Retinal pigment epithelial cell (primary cell): ENCODE measurements at regions not wholly inside any gene's neighbourhood (a gene's known extent, or its start where the extent isn't known, plus 50 kb on each side); places are given as distances from the start of the nearest gene placed in this dataset.

Experiments used
- DNase-seq: peaks from one replicate; pipeline ENCODE4 v3.0.0-alpha.2; 2010; ENCODE audit warnings: low read depth
- H3K4me3 ChIP-seq: 2 replicates; pipeline ENCODE4 v1.5.1; 2011; ENCODE audit warnings: mild to moderate bottlenecking, low read length, control low read depth, moderate library complexity
- CTCF ChIP-seq: conservative IDR thresholded peaks from 2 replicates; pipeline ENCODE4 v1.5.1; 2011; ENCODE audit warnings: low read depth, low read length, control low read depth, inconsistent platforms

GRCh38 chr22:49103314-49104059, 724.2 kb downstream of the BRD1 start:
- TF ChIP-seq CTCF: no peak
- H3K4me3 ChIP-seq: no peak overlapping the region
- no peak for DNase-seq

- no peak for TF ChIP-seq CTCF
These were observed 725.3 kb downstream of the BRD1 start for GRCh38 chr22:49102367-49102766.

GRCh38 chr22:49101873-49102272, 725.8 kb downstream of the BRD1 start:
- no peak for TF ChIP-seq CTCF
- no peak for DNase-seq
- no peak overlapping the region for H3K4me3 ChIP-seq

More at GRCh38 chr22:49102367-49102766, 725.3 kb downstream of the BRD1 start:
- no peak for DNase-seq
- no peak overlapping the region for H3K4me3 ChIP-seq

- no peak for TF ChIP-seq CTCF
- no peak overlapping the region for H3K4me3 ChIP-seq
- no peak for DNase-seq
These were observed 726.4 kb downstream of the BRD1 start for GRCh38 chr22:49101225-49101624.

- no peak for DNase-seq
- H3K4me3 ChIP-seq: no peak overlapping the region
- no peak for TF ChIP-seq CTCF
These were observed 726.9 kb downstream of the BRD1 start for GRCh38 chr22:49100773-49101172.

GRCh38 chr22:49100316-49100715, 727.4 kb downstream of the BRD1 start:
- no peak overlapping the region for H3K4me3 ChIP-seq
- DNase-seq: no peak
- TF ChIP-seq CTCF: no peak

- TF ChIP-seq CTCF: no peak
- DNase-seq: no peak
- H3K4me3 ChIP-seq: no peak overlapping the region
These were observed 728.1 kb downstream of the BRD1 start for GRCh38 chr22:49099496-49100124.
